KMS-11 (cell line): ENCODE measurements at regions not wholly inside any gene's neighbourhood (a gene's known extent, or its start where the extent isn't known, plus 50 kb on each side); places are given as distances from the start of the nearest gene placed in this dataset.

Experiments used
- H2AFZ ChIP-seq: fragments of 200-600 bp; sonication (generic); 2 replicates; pipeline ENCODE4 v1.6.1; 2016; ENCODE audit warnings: antibody characterized with exemption, mixed run types, low read depth
- H3K27ac ChIP-seq: fragments of 200-600 bp; sonication (generic); 2 replicates; pipeline ENCODE4 v1.6.1; 2016; ENCODE audit warnings: mild to moderate bottlenecking, mixed run types
- H3K27me3 ChIP-seq: fragments of 200-600 bp; sonication (generic); 2 replicates; pipeline ENCODE4 v1.6.1; 2017; ENCODE audit warnings: mild to moderate bottlenecking, low read depth, mixed run types, moderate library complexity; ENCODE audit not compliant: insufficient read depth
- H3K36me3 ChIP-seq: fragments of 200-600 bp; sonication (generic); 2 replicates; pipeline ENCODE4 v1.6.1; 2017; ENCODE audit warnings: mild to moderate bottlenecking, mixed run types; ENCODE audit not compliant: insufficient read depth
- H3K4me1 ChIP-seq: fragments of 200-600 bp; sonication (generic); 2 replicates; pipeline ENCODE4 v1.6.1; 2016; ENCODE audit warnings: mild to moderate bottlenecking, low read depth, mixed run types; ENCODE audit not compliant: poor library complexity, severe bottlenecking
- H3K4me2 ChIP-seq: fragments of 200-600 bp; sonication (generic); 2 replicates; pipeline ENCODE4 v1.7.0; 2016; ENCODE audit warnings: mild to moderate bottlenecking, mixed run types
- H3K4me3 ChIP-seq: fragments of 200-600 bp; sonication (generic); IDR thresholded peaks from 2 replicates; pipeline ENCODE4 v1.6.1; 2017; ENCODE audit warnings: low read depth, low read length, mixed read lengths; ENCODE audit not compliant: insufficient read depth
- H3K79me2 ChIP-seq: fragments of 200-600 bp; sonication (generic); 2 replicates; pipeline ENCODE4 v1.6.1; 2016; ENCODE audit warnings: low read depth, mixed run types; ENCODE audit not compliant: insufficient read depth
- H3K9ac ChIP-seq: fragments of 200-600 bp; sonication (generic); 2 replicates; pipeline ENCODE4 v1.6.1; 2016; ENCODE audit warnings: mild to moderate bottlenecking, mixed run types
- H4K20me1 ChIP-seq: fragments of 200-600 bp; sonication (generic); 2 replicates; pipeline ENCODE4 v1.6.1; 2016; ENCODE audit warnings: mild to moderate bottlenecking, mixed run types; ENCODE audit not compliant: insufficient read depth
- CTCF ChIP-seq: fragments of 200-600 bp; sonication (generic); conservative IDR thresholded peaks from 2 replicates; pipeline ENCODE4 v1.6.1; 2017; ENCODE audit warnings: low read depth, mild to moderate bottlenecking, antibody characterized with exemption, low read length, moderate library complexity, mixed read lengths

- H4K20me1 ChIP-seq = no peaks in the 10 kb centered on the region
- no peak for TF ChIP-seq CTCF
- no peak overlapping the region for H3K9ac ChIP-seq
- no peak overlapping the region for H3K4me3 ChIP-seq
- H2AFZ ChIP-seq = no peak overlapping the region
- H3K4me1 ChIP-seq = no peaks in the 10 kb centered on the region
- H3K4me2 ChIP-seq = no peak overlapping the region
- H3K79me2 ChIP-seq = no peaks in the 10 kb centered on the region
- H3K36me3 ChIP-seq = no peaks in the 10 kb centered on the region
- H3K27ac ChIP-seq = no peak overlapping the region
- no peaks in the 10 kb centered on the region for H3K27me3 ChIP-seq
These were observed 77.8 kb upstream of the HELT start for GRCh38 chr4:184940500-184940899.

DNA sequence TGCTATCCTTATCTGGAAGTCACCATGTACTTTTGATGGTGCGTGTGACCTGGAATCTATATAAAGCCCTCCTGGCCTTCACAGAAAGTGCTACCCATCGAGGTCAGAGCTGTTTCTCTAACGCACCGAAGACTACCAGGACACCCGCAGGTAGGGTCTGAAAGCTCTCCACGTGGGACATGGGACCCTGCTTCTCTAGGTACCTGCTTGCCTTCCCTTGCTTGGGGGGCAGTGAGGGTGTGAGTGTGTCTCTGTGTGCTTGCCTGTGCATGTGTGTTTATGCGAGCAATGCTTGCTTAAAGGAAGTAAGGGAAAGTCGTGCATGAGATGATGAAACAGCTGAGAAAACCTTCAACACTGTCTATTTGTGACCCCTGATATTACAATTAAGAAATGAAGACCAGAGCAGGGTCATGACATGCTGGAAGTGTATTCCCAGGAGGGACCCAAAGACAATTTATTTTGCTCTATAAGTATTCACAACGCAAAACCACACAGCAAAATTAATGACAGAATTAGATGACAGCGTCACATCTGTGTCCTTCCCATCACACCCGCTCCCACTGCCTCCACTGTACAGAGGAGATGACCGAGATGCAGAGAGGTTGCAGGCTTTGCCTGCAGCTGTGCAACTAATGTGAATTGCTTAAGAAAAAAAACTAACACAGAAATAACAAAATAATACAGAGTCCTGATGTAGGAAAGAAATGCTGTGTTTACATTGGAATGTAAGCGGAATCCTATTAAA is 76.4 kb upstream of the HELT start:
- Histone ChIP-seq H3K79me2 (no peaks in the 10 kb centered on the region), H4K20me1 (no peaks in the 10 kb centered on the region), H3K4me1 (no peaks in the 10 kb centered on the region), H3K4me2 (no peak overlapping the region), H3K27me3 (no peaks in the 10 kb centered on the region), H3K4me3 (no peak overlapping the region), H2AFZ (no peak overlapping the region), H3K27ac (no peak overlapping the region), H3K36me3 (no peaks in the 10 kb centered on the region), H3K9ac (no peak overlapping the region)
- no peak for TF ChIP-seq CTCF

DNA sequence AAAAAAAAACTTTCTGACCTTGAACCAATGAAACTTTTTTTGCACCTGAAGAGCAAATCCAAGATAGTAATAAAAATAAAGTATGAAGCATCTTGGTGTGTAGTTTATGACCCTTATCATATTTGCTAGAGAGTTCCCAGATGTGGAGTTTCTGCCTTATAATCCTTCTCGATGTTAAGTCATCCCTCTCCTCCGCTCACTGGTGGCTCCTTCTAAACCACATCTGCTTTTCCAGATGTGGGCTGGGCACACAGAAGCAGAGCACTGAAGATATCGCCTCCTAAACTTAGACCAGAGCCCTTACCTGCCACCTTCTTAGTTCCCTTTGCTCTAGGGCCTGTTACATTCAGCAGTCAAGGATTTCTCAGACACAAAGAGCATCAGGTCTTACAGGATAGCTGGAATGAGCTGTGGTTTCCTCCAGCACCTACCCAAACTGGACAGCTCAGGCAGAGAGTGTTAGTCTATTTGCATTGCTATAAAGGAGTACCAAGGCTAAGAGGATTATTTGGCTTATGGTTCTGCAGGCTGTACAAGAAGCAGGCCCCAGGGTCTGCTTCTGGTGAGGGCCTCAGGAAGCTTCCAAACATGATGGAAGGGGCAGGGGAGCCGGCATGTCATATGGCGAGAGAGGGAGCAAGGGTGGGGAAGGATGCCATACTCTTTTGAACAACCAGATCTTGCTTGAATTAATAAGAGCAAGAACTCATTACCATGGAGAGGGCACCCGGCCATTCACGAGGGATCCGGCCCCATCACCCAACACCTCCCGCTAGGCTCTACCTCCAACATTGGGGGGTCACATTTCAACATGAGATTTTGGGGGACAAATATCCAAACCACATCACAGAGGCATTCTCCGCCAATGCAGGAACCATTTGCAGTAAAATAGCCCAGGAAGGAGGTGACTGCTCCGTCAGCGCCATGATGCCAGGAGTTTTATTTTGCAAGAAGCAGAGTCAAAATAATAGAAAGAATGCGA is 75.6 kb upstream of the HELT start:
- no peaks in the 10 kb centered on the region for H3K27me3 ChIP-seq
- no peak overlapping the region for H3K9ac ChIP-seq
- H2AFZ ChIP-seq = no peak overlapping the region
- no peak overlapping the region for H3K27ac ChIP-seq
- TF ChIP-seq CTCF = no peak
- H4K20me1 ChIP-seq = no peaks in the 10 kb centered on the region
- H3K4me3 ChIP-seq = no peak overlapping the region
- H3K36me3 ChIP-seq = no peaks in the 10 kb centered on the region
- no peaks in the 10 kb centered on the region for H3K4me1 ChIP-seq
- H3K79me2 ChIP-seq = no peaks in the 10 kb centered on the region
- H3K4me2 ChIP-seq = no peak overlapping the region

- no peaks in the 10 kb centered on the region for H3K36me3 ChIP-seq
- no peaks in the 10 kb centered on the region for H4K20me1 ChIP-seq
- H3K27ac ChIP-seq = no peak overlapping the region
- no peaks in the 10 kb centered on the region for H3K4me1 ChIP-seq
- no peaks in the 10 kb centered on the region for H3K79me2 ChIP-seq
- no peak for TF ChIP-seq CTCF
- H2AFZ ChIP-seq = no peak overlapping the region
- no peak overlapping the region for H3K9ac ChIP-seq
- H3K4me3 ChIP-seq = no peak overlapping the region
- no peaks in the 10 kb centered on the region for H3K27me3 ChIP-seq
- H3K4me2 ChIP-seq = no peak overlapping the region
These were observed 69.3 kb upstream of the HELT start for GRCh38 chr4:184949020-184949419.
